GM13976 (cell line): ENCODE measurements at regions not wholly inside any gene's neighbourhood (a gene's known extent, or its start where the extent isn't known, plus 50 kb on each side); places are given as distances from the start of the nearest gene placed in this dataset.

Experiments used
- DNase-seq: peaks from one replicate; pipeline ENCODE4 v3.0.0; 2012; ENCODE audit warnings: low spot score
- CTCF ChIP-seq: IDR thresholded peaks from 2 replicates; pipeline ENCODE4 v1.5.1; 2012; ENCODE audit warnings: borderline replicate concordance, mild to moderate bottlenecking; ENCODE audit not compliant: insufficient read depth; ENCODE audit errors: extremely low read depth, missing control alignments, control extremely low read depth
- in situ Hi-C: fragments of 300-500 bp; cut with MboI; formaldehyde crosslinking; loops from one replicate; pipeline ENCODE4 v1.12.0; 2022; ENCODE audit warnings: low sequenced_read_pairs, mixed read lengths, inconsistent platforms; ENCODE audit not compliant: unreplicated experiment

DNA sequence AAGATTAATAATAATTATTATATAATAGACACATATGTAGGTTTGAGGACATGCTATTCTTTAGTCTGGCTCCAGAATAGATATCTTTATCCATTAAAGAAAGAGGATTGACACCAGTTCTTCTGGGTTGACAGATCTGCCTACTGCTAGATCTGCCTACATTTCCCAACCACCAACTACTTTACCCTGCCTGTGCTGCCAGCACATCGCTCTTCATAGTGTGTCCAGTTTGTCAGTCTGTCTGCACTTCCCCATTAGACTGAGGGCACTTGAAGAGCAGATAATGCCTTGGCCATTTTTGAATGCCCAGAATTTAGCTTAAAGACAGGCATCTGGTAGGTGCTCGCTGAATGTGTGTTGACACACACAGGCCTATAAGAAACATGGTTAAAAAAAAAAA, 910.1 kb upstream of the FAT3 start:
- TF ChIP-seq CTCF: no peak
- DNase-seq: no peak
- in situ Hi-C loops: no loop called here

GRCh38 chr11:91312541-91312940, 912.1 kb upstream of the FAT3 start:
- in situ Hi-C loops: no loop called here
- no peak for DNase-seq
- TF ChIP-seq CTCF: no peak

DNA sequence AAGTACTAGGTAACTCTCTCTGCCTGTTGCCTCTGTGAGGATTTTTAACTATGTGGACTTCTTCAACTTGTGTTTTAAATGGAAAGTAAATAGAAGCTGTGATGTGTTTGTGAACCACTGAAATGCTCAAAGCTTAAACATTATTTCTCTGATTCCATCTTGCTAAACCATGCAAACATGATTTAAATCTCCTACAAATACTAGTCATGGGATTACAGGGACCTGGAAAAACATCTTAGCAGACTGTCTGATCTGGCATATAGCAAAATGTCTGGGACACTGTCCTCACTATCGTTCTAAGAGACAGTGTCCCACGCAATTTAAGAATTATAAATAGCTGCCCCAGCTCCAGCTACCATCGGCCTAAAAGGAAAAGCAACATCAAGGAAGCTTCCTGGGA, 914.5 kb upstream of the FAT3 start:
- no peak for TF ChIP-seq CTCF
- in situ Hi-C loops: no loop called here

GRCh38 chr11:91308069-91308468, 916.5 kb upstream of the FAT3 start:
- TF ChIP-seq CTCF: no peak
- DNase-seq: no peak
- in situ Hi-C loops: no loop called here

More for the DNA sequence above, 914.5 kb upstream of the FAT3 start:
- DNase-seq: no peak

DNA sequence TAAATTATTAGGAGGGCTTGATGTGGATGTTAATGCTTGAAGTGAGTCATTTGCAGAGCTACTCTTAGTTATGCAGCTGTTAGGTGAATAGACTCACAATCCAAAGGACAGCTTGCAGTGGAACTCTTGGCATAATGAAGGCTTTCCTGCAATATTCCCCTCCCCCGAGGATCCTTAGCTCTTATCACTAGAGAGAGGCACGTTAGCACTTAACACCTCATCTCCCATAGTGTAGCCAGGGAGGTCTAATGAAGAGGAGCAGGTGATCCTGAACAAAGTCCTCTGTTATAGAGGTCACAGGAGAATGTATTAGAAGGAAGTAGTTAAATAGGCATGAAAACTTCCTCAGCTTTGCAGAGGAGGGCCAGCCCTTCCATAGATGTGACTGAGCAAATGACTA, 919.2 kb upstream of the FAT3 start:
- no peak for TF ChIP-seq CTCF
- DNase-seq: no peak

GRCh38 chr11:91303749-91304148, 920.9 kb upstream of the FAT3 start:
- DNase-seq: no peak
- TF ChIP-seq CTCF: no peak
- in situ Hi-C loops: no loop called here

More for the DNA sequence above, 919.2 kb upstream of the FAT3 start:
- in situ Hi-C loops: no loop called here

DNA sequence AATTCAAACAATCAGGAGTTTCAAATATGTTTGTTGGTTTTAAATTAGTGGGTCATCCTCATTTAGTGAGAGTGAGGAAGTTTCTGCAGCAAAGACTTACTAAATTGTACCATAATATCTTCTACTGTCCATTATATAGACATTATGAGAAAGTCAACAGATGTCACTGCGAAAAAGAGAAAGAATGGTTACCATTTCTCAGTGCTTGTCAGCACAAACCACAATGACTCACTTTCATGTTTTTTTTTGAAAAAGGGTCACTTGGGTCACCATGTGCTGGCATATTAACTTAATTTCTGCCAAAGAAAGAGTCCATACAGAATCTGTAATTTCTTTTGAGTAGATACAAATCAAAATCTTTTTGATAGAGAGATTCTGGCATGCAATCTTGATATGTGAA, 924.6 kb upstream of the FAT3 start:
- TF ChIP-seq CTCF: no peak
- in situ Hi-C loops: no loop called here
- DNase-seq: peak; percentile 6
